ENCODE measurements at regions not wholly inside any gene's neighbourhood (a gene's known extent, or its start where the extent isn't known, plus 50 kb on each side); places are given as distances from the start of the nearest gene placed in this dataset.

DNA sequence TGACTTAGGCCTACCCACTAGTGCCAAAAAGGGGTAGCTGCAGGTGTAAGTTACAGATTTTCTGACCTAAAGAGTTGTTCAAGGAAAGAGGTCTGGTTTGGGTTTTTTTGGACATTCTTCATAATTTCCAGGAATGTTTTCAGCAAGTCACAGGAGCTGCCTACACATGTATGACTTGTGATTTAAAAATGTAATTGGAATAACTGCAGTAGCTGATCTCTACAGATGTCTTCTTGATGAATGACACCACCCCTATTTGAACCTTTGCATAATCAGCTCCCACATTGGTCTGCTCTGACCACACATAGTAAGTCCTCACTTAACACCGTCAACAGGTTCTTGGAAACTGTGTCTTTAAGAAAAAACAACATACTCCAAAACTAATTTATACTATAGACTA is 481.4 kb downstream of the RASEF start:
- TF ChIP-seq, protein P1, sequence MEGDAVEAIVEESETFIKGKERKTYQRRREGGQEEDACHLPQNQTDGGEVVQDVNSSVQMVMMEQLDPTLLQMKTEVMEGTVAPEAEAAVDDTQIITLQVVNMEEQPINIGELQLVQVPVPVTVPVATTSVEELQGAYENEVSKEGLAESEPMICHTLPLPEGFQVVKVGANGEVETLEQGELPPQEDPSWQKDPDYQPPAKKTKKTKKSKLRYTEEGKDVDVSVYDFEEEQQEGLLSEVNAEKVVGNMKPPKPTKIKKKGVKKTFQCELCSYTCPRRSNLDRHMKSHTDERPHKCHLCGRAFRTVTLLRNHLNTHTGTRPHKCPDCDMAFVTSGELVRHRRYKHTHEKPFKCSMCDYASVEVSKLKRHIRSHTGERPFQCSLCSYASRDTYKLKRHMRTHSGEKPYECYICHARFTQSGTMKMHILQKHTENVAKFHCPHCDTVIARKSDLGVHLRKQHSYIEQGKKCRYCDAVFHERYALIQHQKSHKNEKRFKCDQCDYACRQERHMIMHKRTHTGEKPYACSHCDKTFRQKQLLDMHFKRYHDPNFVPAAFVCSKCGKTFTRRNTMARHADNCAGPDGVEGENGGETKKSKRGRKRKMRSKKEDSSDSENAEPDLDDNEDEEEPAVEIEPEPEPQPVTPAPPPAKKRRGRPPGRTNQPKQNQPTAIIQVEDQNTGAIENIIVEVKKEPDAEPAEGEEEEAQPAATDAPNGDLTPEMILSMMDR (IDR thresholded peaks at IDR 0.05): no peak
- TF ChIP-seq POLR2A (IDR thresholded peaks at IDR 0.05): no peak
- no peak for TF ChIP-seq POLR2AphosphoS5 (IDR thresholded peaks at IDR 0.05)

All from breast epithelium (tissue), 3 donors.